ENCODE measurements at regions not wholly inside any gene's neighbourhood (a gene's known extent, or its start where the extent isn't known, plus 50 kb on each side); places are given as distances from the start of the nearest gene placed in this dataset.
"Not testable (repeated sequence)": the region's sequence is repeated elsewhere in the genome, so short reads cannot be mapped to it uniquely, and the experiment has no call there.

GRCh38 chrY:26315065-26315464, 693.1 kb downstream of the CDY1 start:
- TF ChIP-seq CTCF (IDR thresholded peaks at IDR 0.05) = peak; percentile 12
- intact Hi-C loops (cut with DNase I); H3K27ac ChIP-seq: not testable (repeated sequence)

GRCh38 chrY:26319488-26320202, 697.7 kb downstream of the CDY1 start:
- H3K4me3 ChIP-seq; H3K9me3 ChIP-seq; ATAC-seq; H3K4me1 ChIP-seq; H3K27ac ChIP-seq; H3K27me3 ChIP-seq; DNase-seq; H3K36me3 ChIP-seq; intact Hi-C loops (cut with DNase I): not testable (repeated sequence)

More at GRCh38 chrY:26315065-26315464, 693.1 kb downstream of the CDY1 start:
- not testable (repeated sequence) for DNase-seq, H3K4me1 ChIP-seq, H3K9me3 ChIP-seq, ATAC-seq, H3K4me3 ChIP-seq, H3K27me3 ChIP-seq, H3K36me3 ChIP-seq

GRCh38 chrY:26322756-26323155, 700.8 kb downstream of the CDY1 start:
- H3K36me3 ChIP-seq; H3K4me3 ChIP-seq; intact Hi-C loops (cut with DNase I); H3K9me3 ChIP-seq; H3K27ac ChIP-seq; H3K27me3 ChIP-seq; ATAC-seq; H3K4me1 ChIP-seq; DNase-seq: not testable (repeated sequence)

GRCh38 chrY:26352931-26353330, 731.0 kb downstream of the CDY1 start:
- H3K27me3 ChIP-seq; H3K4me3 ChIP-seq; H3K27ac ChIP-seq; H3K9me3 ChIP-seq; intact Hi-C loops (cut with DNase I); H3K36me3 ChIP-seq; DNase-seq; ATAC-seq; H3K4me1 ChIP-seq: not testable (repeated sequence)

DNA sequence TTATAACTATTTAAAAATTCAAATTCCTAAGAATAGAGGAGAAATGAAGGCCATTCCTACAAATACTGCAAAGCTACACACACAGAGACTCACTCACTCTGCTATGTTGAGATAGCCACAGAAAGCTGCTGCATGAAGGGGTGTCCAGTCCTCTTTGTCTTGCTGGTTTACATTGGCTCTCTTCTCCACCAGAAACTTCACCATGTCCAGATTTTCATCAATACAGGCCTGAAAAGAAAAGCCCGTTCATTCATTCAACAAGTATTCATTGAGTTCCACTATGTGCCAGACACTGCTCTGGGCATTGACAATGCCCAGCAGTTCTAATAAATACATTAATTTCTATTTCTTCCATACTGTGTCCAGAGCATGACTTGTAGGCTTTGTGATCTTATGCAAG, 732.3 kb downstream of the CDY1 start:
- TF ChIP-seq CTCF (IDR thresholded peaks at IDR 0.05) = no peak
- no peaks in the 10 kb centered on the region for H3K27me3 ChIP-seq
- ATAC-seq = no peak
- H3K27ac ChIP-seq = no peak overlapping the region
- intact Hi-C loops (cut with DNase I) = no loop called here
- H3K36me3 ChIP-seq = no peaks in the 10 kb centered on the region
- H3K9me3 ChIP-seq = no peaks in the 10 kb centered on the region
- H3K4me3 ChIP-seq = no peak overlapping the region
- DNase-seq = no peak
- H3K4me1 ChIP-seq = no peaks in the 10 kb centered on the region

GRCh38 chrY:26359869-26360268, 738.0 kb downstream of the CDY1 start:
- H3K9me3 ChIP-seq; intact Hi-C loops (cut with DNase I); ATAC-seq; H3K27me3 ChIP-seq; H3K4me1 ChIP-seq; H3K36me3 ChIP-seq; H3K4me3 ChIP-seq; DNase-seq; H3K27ac ChIP-seq: not testable (repeated sequence)

- H3K27ac ChIP-seq; H3K36me3 ChIP-seq; H3K27me3 ChIP-seq; intact Hi-C loops (cut with DNase I); ATAC-seq; H3K4me1 ChIP-seq; H3K4me3 ChIP-seq; H3K9me3 ChIP-seq; DNase-seq: not testable (repeated sequence)
Measured at GRCh38 chrY:26360472-26360871, 738.6 kb downstream of the CDY1 start.

DNA sequence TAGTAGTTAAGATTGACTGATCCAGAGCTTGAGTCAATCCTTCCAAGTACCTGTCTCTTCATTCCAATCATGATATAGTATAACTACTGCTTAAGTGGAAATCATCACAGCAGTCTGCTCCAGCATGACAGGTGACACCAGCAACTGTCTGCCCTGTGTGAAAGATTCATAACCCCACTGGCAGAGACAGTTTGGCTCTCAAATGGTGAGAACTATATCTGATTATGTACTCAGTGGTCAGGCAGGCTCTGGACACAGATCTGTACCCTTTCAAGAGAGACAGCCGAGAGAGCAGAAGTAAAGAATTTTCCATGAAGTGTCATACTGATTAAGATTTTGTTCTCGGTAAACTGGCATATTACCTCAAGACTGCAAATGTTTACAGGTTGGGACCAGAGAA, 741.5 kb downstream of the CDY1 start:
- H3K36me3 ChIP-seq; H3K27ac ChIP-seq; H3K4me1 ChIP-seq; DNase-seq; H3K9me3 ChIP-seq; ATAC-seq; intact Hi-C loops (cut with DNase I); H3K4me3 ChIP-seq; H3K27me3 ChIP-seq: not testable (repeated sequence)

DNA sequence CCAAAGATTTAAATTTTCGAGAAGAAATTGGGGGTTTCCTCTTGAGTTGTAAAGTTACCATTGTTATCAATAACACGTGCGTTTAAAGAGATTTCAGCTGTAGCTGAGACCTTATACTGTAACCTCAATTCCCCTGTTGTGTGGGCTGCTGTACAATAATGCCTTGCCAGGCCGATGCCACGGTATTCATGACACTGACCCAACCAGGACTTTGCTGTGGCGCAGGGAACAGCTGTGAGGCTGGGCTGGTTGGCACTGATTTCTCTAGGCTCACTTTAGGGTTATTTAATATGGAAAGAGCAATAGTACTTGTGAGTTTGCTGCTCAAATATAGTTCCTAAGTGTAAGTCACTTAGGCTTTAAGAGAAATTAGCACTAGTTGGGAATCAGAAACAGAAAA, 744.2 kb downstream of the CDY1 start:
- intact Hi-C loops (cut with DNase I); ATAC-seq: not testable (repeated sequence)

DNA sequence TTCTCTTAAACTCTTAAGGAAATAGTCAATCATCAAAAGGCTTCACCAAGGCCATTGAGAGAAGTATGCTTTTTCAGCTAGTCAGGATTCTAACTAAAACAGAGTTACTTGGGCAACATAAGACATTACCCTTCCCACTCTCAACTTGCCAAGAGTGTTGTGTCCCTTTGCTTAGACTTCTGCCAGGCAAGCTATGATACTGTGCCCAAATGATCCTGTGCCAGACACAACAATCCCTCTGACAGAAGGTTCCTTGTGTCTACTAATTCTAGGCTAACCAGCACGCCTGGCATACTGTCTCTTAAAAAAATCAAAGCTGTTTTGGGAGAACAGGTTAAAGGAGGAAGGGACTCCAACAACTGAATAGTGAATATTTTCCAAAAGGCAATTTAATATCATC, 750.6 kb downstream of the CDY1 start:
- H3K4me1 ChIP-seq; intact Hi-C loops (cut with DNase I); H3K27ac ChIP-seq; ATAC-seq; H3K27me3 ChIP-seq; H3K9me3 ChIP-seq; H3K4me3 ChIP-seq; DNase-seq; H3K36me3 ChIP-seq: not testable (repeated sequence)

More for the DNA sequence above, 744.2 kb downstream of the CDY1 start:
- H3K4me3 ChIP-seq, H3K27me3 ChIP-seq, H3K27ac ChIP-seq, H3K36me3 ChIP-seq, DNase-seq, H3K9me3 ChIP-seq, H3K4me1 ChIP-seq: not testable (repeated sequence)

Data from upper lobe of right lung (tissue), 1 donor.